T47D (cell line): ENCODE measurements at regions not wholly inside any gene's neighbourhood (a gene's known extent, or its start where the extent isn't known, plus 50 kb on each side); places are given as distances from the start of the nearest gene placed in this dataset.
A peak's percentile ranks its signal among the peaks of the same experiment; 100 is the strongest.

ENCODE experiments used
- DNase-seq, 2 experiments: peaks; one replicate each; pipeline versions ENCODE4 v3.0.0 to v3.0.0-alpha.2; 2011 to 2012; ENCODE audit warnings: low read depth in 1 of 2, low spot score in 1 of 2
- JUND ChIP-seq: IDR thresholded peaks from 2 replicates; pipeline ENCODE4 v1.6.1; 2012; ENCODE audit warnings: low read depth
- in situ Hi-C: cut with HindIII; loops from 2 replicates; pipeline ENCODE4 v1.10.0; 2016; ENCODE audit warnings: low sequenced_read_pairs, low pct_unique_long_range_greater_than_20kb

DNA sequence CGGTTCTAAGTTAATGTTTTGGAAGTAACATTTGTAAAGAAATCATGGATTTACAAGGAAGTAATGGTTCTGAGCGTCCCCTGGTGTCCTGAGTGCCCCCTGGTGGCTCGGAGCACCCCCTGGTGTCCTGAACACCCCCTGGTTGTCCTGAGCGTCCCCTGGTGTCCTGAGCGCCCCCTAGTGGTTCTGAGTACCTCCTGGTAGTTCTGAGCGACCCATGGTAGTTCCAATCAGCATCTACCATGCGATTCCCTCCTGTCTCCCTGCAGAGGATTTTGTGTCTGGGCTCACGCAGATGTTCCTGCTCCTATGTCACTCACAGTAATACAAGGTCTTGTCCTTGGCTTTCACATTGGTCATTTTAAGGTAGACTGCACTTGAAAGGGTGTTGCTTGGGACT lies 1352.9 kb downstream of the TMEM121 start:
- no peak for TF ChIP-seq JUND
- peak; percentile 42 to 96 for DNase-seq
- in situ Hi-C loops = no loop called here

GRCh38 chr14:106883218-106883692 lies 1356.9 kb downstream of the TMEM121 start:
- in situ Hi-C loops = no loop called here
- DNase-seq = peak in 1 of 2 experiments; percentile 68
- no peak for TF ChIP-seq JUND
